GM04503 (cell line): ENCODE measurements at regions not wholly inside any gene's neighbourhood (a gene's known extent, or its start where the extent isn't known, plus 50 kb on each side); places are given as distances from the start of the nearest gene placed in this dataset.
"Not testable (repeated sequence)": the region's sequence is repeated elsewhere in the genome, so short reads cannot be mapped to it uniquely, and the experiment has no call there.

Experiments used
- DNase-seq: peaks from one replicate; pipeline ENCODE4 v3.0.0-alpha.2; 2012; ENCODE audit warnings: low read depth

- no peak for DNase-seq
These were observed 57.0 kb downstream of the RASL11A start for GRCh38 chr13:27327633-27328032.

- no peak for DNase-seq
These were observed 58.6 kb downstream of the RASL11A start for GRCh38 chr13:27329210-27329609.

GRCh38 chr13:27334774-27335435 lies 64.3 kb downstream of the RASL11A start:
- DNase-seq, result no peak

GRCh38 chr13:27336014-27336673 lies 65.5 kb downstream of the RASL11A start:
- DNase-seq, result no peak

- no peak for DNase-seq
These were observed 67.6 kb downstream of the RASL11A start for GRCh38 chr13:27338207-27338606.

- DNase-seq, result no peak
These were observed 68.2 kb downstream of the RASL11A start for GRCh38 chr13:27338816-27339215.

GRCh38 chr13:27339299-27339698 lies 68.7 kb downstream of the RASL11A start:
- no peak for DNase-seq

- DNase-seq, result no peak
These were observed 71.0 kb downstream of the RASL11A start for GRCh38 chr13:27341616-27342015.

GRCh38 chr13:27347211-27347772 lies 76.7 kb downstream of the RASL11A start:
- DNase-seq, result no peak

- no peak for DNase-seq
These were observed 76.0 kb upstream of the GTF3A start for GRCh38 chr13:27348461-27348860.

- DNase-seq, result no peak
These were observed 75.0 kb upstream of the GTF3A start for GRCh38 chr13:27349458-27349857.

- not testable (repeated sequence) for DNase-seq
These were observed 73.6 kb upstream of the GTF3A start for GRCh38 chr13:27350825-27351224.

GRCh38 chr13:27352698-27353097 lies 71.7 kb upstream of the GTF3A start:
- no peak for DNase-seq

- no peak for DNase-seq
These were observed 71.2 kb upstream of the GTF3A start for GRCh38 chr13:27353166-27353583.

GRCh38 chr13:27353708-27354107 lies 70.7 kb upstream of the GTF3A start:
- DNase-seq, result no peak

- DNase-seq, result no peak
These were observed 70.0 kb upstream of the GTF3A start for GRCh38 chr13:27354379-27354778.

GRCh38 chr13:27355894-27356293 lies 68.5 kb upstream of the GTF3A start:
- no peak for DNase-seq

- no peak for DNase-seq
These were observed 66.0 kb upstream of the GTF3A start for GRCh38 chr13:27358420-27358819.

- DNase-seq, result no peak
These were observed 65.1 kb upstream of the GTF3A start for GRCh38 chr13:27359199-27359821.

- DNase-seq, result no peak
These were observed 63.9 kb upstream of the GTF3A start for GRCh38 chr13:27360562-27360961.

GRCh38 chr13:27362064-27362751 lies 62.2 kb upstream of the GTF3A start:
- peak; percentile 12 for DNase-seq

- DNase-seq, result not testable (repeated sequence)
These were observed 60.8 kb upstream of the GTF3A start for GRCh38 chr13:27363637-27364036.
